ENCODE measurements at regions not wholly inside any gene's neighbourhood (a gene's known extent, or its start where the extent isn't known, plus 50 kb on each side); places are given as distances from the start of the nearest gene placed in this dataset.

DNA sequence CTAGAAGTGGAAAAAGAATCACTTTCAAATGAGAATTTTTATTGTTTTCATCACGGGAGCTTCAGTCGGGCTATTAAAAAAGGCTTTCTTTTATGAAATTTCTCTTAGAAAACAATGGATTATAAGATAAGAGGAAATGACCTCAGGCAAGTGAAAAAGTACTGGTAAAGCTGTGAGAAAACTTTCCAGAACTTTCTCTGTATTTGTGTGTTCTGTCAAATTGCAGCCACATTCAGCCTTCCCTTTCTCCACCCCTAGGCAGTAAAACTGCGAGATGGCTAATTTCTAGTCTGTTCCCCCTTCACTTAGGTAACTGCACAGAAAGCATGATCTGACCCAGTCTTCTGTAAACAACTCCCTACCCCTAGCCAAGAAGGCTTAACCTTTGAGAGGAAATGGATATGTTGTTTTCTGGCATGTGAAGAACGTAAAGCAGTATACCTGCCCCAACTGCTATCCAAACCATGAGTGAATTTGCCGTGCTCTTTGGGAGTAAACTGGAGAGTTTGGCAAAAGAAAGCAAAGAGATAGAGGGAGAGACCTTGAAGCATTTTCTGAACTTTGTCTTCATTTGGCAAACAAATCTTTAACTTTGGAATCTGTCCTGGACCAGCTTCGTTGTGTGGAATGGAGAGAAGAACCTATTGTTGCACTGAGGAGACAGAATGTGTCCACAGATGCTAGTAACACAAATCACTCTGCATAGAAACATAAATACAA is 105.4 kb downstream of the ETAA1 start:
- CTCF ChIA-PET: no interaction called here
- no peaks in the 10 kb centered on the region for H3K27me3 Mint-ChIP-seq
- DNase-seq: no peak
- H3K36me3 Mint-ChIP-seq: no peaks in the 10 kb centered on the region
- H3K4me1 Mint-ChIP-seq: no peaks in the 10 kb centered on the region
- no peak overlapping the region for H3K27ac Mint-ChIP-seq
- no peak overlapping the region for H3K4me3 Mint-ChIP-seq
- H3K9me3 Mint-ChIP-seq: no peaks in the 10 kb centered on the region

DNA sequence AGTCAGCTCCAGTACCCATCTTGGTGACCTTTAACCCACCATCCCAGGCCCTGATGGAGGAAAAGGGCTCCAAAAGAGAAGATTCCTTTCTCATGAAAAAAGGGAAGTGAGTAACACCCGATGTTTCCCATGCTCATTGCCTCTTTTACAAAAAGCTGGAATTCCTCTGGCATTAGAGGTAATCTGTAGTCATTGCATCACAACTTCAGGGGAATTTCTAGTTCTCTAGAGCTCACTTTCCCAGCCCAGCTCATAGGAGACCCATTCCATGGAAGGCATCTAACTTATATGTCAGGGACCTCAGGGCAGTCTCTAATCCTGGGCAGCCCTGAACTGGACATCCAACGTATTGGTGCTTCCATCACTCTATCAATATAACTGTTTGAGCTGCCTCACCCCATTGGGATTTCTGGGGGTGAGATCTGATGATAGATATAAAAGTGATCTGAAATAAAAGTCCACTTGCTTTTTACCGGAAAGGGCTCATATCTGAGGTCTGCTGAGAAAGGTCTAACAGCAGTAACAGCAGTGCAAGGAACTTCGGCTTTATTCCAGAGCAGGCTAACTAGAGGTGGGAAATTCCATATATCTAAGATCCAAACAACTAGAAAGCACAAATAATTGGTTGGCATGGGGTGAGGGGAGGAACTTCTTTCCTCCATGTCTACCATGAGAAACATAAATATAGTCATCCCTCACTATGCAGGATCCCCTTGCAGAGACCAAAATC is 106.1 kb downstream of the ETAA1 start:
- no peak for DNase-seq
- no peaks in the 10 kb centered on the region for H3K4me1 Mint-ChIP-seq
- CTCF ChIA-PET: no interaction called here

DNA sequence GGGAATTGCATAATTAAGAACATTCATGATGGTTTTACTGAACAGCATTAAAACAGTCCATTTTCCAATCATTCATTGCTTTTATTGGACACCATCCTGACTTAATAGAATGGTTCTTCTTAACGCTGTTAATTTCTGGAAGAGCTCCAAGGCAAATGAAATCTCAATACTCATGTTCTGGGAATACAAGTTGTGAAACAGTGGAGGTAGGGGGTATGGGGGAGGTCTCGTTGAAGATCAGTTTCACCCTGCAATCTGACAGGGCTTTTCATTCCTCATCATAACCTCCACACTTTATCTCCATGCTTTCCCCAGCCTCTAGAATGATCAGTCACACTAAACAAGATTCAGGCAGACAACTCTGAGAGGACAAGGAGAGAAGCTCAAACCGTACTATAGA is 113.6 kb downstream of the ETAA1 start:
- H3K27ac Mint-ChIP-seq: no peak overlapping the region
- no peak for DNase-seq
- H3K9me3 Mint-ChIP-seq: no peaks in the 10 kb centered on the region

More for the DNA sequence above, 106.1 kb downstream of the ETAA1 start:
- no peak overlapping the region for H3K4me3 Mint-ChIP-seq
- no peaks in the 10 kb centered on the region for H3K36me3 Mint-ChIP-seq
- no peak overlapping the region for H3K27ac Mint-ChIP-seq
- no peaks in the 10 kb centered on the region for H3K9me3 Mint-ChIP-seq
- no peaks in the 10 kb centered on the region for H3K27me3 Mint-ChIP-seq

GRCh38 chr2:67514515-67514914 is 117.4 kb downstream of the ETAA1 start:
- H3K27me3 Mint-ChIP-seq: no peaks in the 10 kb centered on the region
- CTCF ChIA-PET: no interaction called here
- H3K4me3 Mint-ChIP-seq: no peak overlapping the region
- no peaks in the 10 kb centered on the region for H3K4me1 Mint-ChIP-seq
- no peaks in the 10 kb centered on the region for H3K9me3 Mint-ChIP-seq
- no peak overlapping the region for H3K27ac Mint-ChIP-seq
- DNase-seq: no peak
- no peaks in the 10 kb centered on the region for H3K36me3 Mint-ChIP-seq

More for the DNA sequence above, 113.6 kb downstream of the ETAA1 start:
- Mint-ChIP-seq H3K36me3 (no peaks in the 10 kb centered on the region), H3K4me1 (no peaks in the 10 kb centered on the region), H3K4me3 (no peak overlapping the region), H3K27me3 (no peaks in the 10 kb centered on the region)
- CTCF ChIA-PET: no interaction called here

- no peak overlapping the region for H3K4me3 Mint-ChIP-seq
These were observed 117.9 kb downstream of the ETAA1 start for GRCh38 chr2:67515056-67515455.

DNA sequence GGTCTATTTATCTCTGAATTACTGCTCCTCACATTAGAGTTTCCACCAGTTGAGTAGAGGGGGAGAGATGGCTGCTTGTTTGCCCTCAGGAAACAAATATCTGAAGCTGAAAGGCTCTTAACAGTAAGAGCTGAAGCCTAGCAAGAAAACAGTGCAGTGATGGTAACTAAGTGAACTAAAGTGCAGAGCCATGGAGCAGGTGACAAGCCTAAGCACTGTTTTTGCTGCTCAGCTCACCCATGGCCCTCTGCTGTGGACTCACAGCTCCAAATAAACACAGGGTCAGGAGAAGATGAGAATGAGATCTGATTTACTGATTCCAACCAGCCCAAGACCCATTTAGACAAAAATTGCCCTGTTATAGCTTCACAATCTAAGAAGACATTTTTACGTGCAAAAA is 118.4 kb downstream of the ETAA1 start:
- Mint-ChIP-seq H3K27me3 (no peaks in the 10 kb centered on the region), H3K9me3 (no peaks in the 10 kb centered on the region), H3K4me3 (no peak overlapping the region), H3K4me1 (no peaks in the 10 kb centered on the region), H3K36me3 (no peaks in the 10 kb centered on the region), H3K27ac (no peak overlapping the region)
- CTCF ChIA-PET: no interaction called here
- no peak for DNase-seq

More at GRCh38 chr2:67515056-67515455, 117.9 kb downstream of the ETAA1 start:
- Mint-ChIP-seq H3K4me1 (no peaks in the 10 kb centered on the region), H3K36me3 (no peaks in the 10 kb centered on the region), H3K9me3 (no peaks in the 10 kb centered on the region), H3K27me3 (no peaks in the 10 kb centered on the region), H3K27ac (no peak overlapping the region)
- DNase-seq: no peak
- CTCF ChIA-PET: no interaction called here

- CTCF ChIA-PET: no interaction called here
- Mint-ChIP-seq H3K4me1 (no peaks in the 10 kb centered on the region), H3K36me3 (no peaks in the 10 kb centered on the region), H3K27ac (no peak overlapping the region), H3K4me3 (no peak overlapping the region), H3K9me3 (no peaks in the 10 kb centered on the region), H3K27me3 (no peaks in the 10 kb centered on the region)
- no peak for DNase-seq
These were observed 119.2 kb downstream of the ETAA1 start for GRCh38 chr2:67516362-67516761.

GRCh38 chr2:67516899-67517530 is 119.9 kb downstream of the ETAA1 start:
- Mint-ChIP-seq H3K27me3 (no peaks in the 10 kb centered on the region), H3K4me3 (no peak overlapping the region), H3K36me3 (no peaks in the 10 kb centered on the region), H3K27ac (no peak overlapping the region), H3K4me1 (no peaks in the 10 kb centered on the region), H3K9me3 (no peaks in the 10 kb centered on the region)
- CTCF ChIA-PET: no interaction called here
- DNase-seq: no peak

DNA sequence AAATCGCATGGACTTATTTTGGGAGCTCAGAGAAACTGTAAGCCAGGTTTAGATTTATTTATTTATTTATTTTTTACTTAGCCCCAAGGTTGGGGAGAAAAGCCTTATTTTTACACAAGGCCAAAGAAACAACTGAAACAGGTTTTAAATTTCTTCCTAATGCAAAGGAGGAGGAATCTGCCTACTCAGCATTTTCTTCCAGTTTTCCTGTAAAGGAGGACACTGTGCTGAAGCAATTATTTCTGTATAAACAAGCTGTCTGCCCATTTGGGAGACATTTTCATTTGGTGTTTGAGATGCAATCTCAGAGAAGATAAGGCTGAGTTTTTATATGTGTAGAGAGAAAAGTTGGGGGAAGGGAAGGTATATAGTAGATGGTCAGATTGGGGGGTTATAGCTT is 125.0 kb downstream of the ETAA1 start:
- Mint-ChIP-seq H3K9me3 (peaks cover 3% of the 10 kb centered on the region), H3K4me1 (no peaks in the 10 kb centered on the region), H3K27me3 (no peaks in the 10 kb centered on the region), H3K27ac (no peak overlapping the region), H3K4me3 (no peak overlapping the region), H3K36me3 (no peaks in the 10 kb centered on the region)
- CTCF ChIA-PET: no interaction called here
- DNase-seq: no peak

- Mint-ChIP-seq H3K4me3 (no peak overlapping the region), H3K36me3 (no peaks in the 10 kb centered on the region), H3K27ac (no peak overlapping the region), H3K9me3 (peaks cover 3% of the 10 kb centered on the region), H3K4me1 (no peaks in the 10 kb centered on the region), H3K27me3 (no peaks in the 10 kb centered on the region)
- CTCF ChIA-PET: no interaction called here
- DNase-seq: no peak
These were observed 127.1 kb downstream of the ETAA1 start for GRCh38 chr2:67524213-67524612.

- Mint-ChIP-seq H3K27ac (no peak overlapping the region), H3K27me3 (no peaks in the 10 kb centered on the region), H3K4me1 (no peaks in the 10 kb centered on the region), H3K4me3 (no peak overlapping the region), H3K9me3 (peaks cover 3% of the 10 kb centered on the region), H3K36me3 (no peaks in the 10 kb centered on the region)
- CTCF ChIA-PET: no interaction called here
- DNase-seq: no peak
These were observed 127.6 kb downstream of the ETAA1 start for GRCh38 chr2:67524777-67525176.

GRCh38 chr2:67526283-67526682 is 129.2 kb downstream of the ETAA1 start:
- no peaks in the 10 kb centered on the region for H3K4me1 Mint-ChIP-seq

GRCh38 chr2:67528320-67528719 is 131.2 kb downstream of the ETAA1 start:
- no peak for DNase-seq
- Mint-ChIP-seq H3K4me1 (no peaks in the 10 kb centered on the region), H3K27me3 (no peaks in the 10 kb centered on the region), H3K9me3 (peaks cover under 1% of the 10 kb centered on the region), H3K27ac (no peak overlapping the region), H3K4me3 (no peak overlapping the region), H3K36me3 (no peaks in the 10 kb centered on the region)
- CTCF ChIA-PET: no interaction called here

More at GRCh38 chr2:67526283-67526682, 129.2 kb downstream of the ETAA1 start:
- Mint-ChIP-seq H3K4me3 (no peak overlapping the region), H3K27ac (no peak overlapping the region), H3K27me3 (no peaks in the 10 kb centered on the region), H3K36me3 (no peaks in the 10 kb centered on the region), H3K9me3 (peaks cover 3% of the 10 kb centered on the region)
- CTCF ChIA-PET: no interaction called here
- DNase-seq: no peak

GRCh38 chr2:67532387-67532786 is 135.3 kb downstream of the ETAA1 start:
- no peaks in the 10 kb centered on the region for H3K4me1 Mint-ChIP-seq
- no peak for DNase-seq
- no peaks in the 10 kb centered on the region for H3K27me3 Mint-ChIP-seq
- H3K36me3 Mint-ChIP-seq: no peaks in the 10 kb centered on the region
- no peak overlapping the region for H3K27ac Mint-ChIP-seq
- no peaks in the 10 kb centered on the region for H3K9me3 Mint-ChIP-seq
- no peak overlapping the region for H3K4me3 Mint-ChIP-seq
- CTCF ChIA-PET: no interaction called here

DNA sequence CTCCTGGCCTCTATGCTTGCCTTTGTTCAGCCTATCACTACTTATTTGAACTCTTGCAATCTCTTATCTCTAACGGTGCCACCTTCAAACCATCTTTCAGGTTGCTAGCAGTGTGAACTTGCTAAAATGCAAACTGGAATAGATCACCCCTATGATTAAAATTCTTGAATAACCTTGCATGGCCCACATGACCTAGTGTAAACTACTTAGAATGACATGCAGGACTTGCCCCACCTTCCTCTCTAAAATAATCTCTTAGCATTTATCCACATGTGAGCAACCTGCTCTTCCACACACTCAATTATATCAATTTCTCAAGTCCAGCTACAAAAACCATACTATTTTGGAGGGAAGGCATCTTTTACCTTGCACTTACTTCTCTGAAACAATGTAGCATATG is 137.6 kb downstream of the ETAA1 start:
- H3K27ac Mint-ChIP-seq: no peak overlapping the region
- no peak overlapping the region for H3K4me3 Mint-ChIP-seq
- H3K9me3 Mint-ChIP-seq: peaks cover 2% of the 10 kb centered on the region
- H3K4me1 Mint-ChIP-seq: no peaks in the 10 kb centered on the region
- no peaks in the 10 kb centered on the region for H3K36me3 Mint-ChIP-seq
- no peak for DNase-seq
- no peaks in the 10 kb centered on the region for H3K27me3 Mint-ChIP-seq
- CTCF ChIA-PET: no interaction called here
